ENCODE measurements at regions not wholly inside any gene's neighbourhood (a gene's known extent, or its start where the extent isn't known, plus 50 kb on each side); places are given as distances from the start of the nearest gene placed in this dataset.

- H3K27me3 ChIP-seq = no peaks in the 10 kb centered on the region
- TF ChIP-seq POLR2A (IDR thresholded peaks at IDR 0.05) (no peak), CTCF (IDR thresholded peaks at IDR 0.05) (no peak)
- no peaks in the 10 kb centered on the region for H3K36me3 ChIP-seq
- no peak overlapping the region for H3K4me3 ChIP-seq
- no peaks in the 10 kb centered on the region for H3K9me3 ChIP-seq
- no peak overlapping the region for H3K27ac ChIP-seq
- DNase-seq (ENCODE audit: low spot score in 2 of 2) = no peak
- WGBS = 93% methylated on average over 3 of the region's 3 CpGs
- no peaks in the 10 kb centered on the region for H3K4me1 ChIP-seq
Measured at GRCh38 chr5:63613442-63613841, 348.8 kb downstream of the HTR1A start.

- TF ChIP-seq POLR2AphosphoS5 (IDR thresholded peaks at IDR 0.05) (no peak), POLR2A (IDR thresholded peaks at IDR 0.05) (no peak), CTCF (IDR thresholded peaks at IDR 0.05) (no peak), EP300 (IDR thresholded peaks at IDR 0.05) (no peak)
- DNase-seq (ENCODE audit: low spot score in 2 of 2) = no peak
- H3K4me3 ChIP-seq = no peak overlapping the region
- H3K9me3 ChIP-seq = peaks cover 6% of the 10 kb centered on the region
- H3K4me1 ChIP-seq = no peaks in the 10 kb centered on the region
- no peaks in the 10 kb centered on the region for H3K27me3 ChIP-seq
- no peak overlapping the region for H3K27ac ChIP-seq
- H3K36me3 ChIP-seq = no peaks in the 10 kb centered on the region
- WGBS = 92% methylated on average over 3 of the region's 3 CpGs
Measured at GRCh38 chr5:63603996-63604395, 358.2 kb downstream of the HTR1A start.

- Histone ChIP-seq H3K27me3 (no peaks in the 10 kb centered on the region), H3K4me1 (no peaks in the 10 kb centered on the region), H3K36me3 (no peaks in the 10 kb centered on the region), H3K4me3 (no peak overlapping the region), H3K9me3 (peaks cover 6% of the 10 kb centered on the region), H3K27ac (no peak overlapping the region)
- no peak for DNase-seq (ENCODE audit: low spot score in 2 of 2)
- TF ChIP-seq POLR2A (IDR thresholded peaks at IDR 0.05) = no peak
- TF ChIP-seq EP300 (IDR thresholded peaks at IDR 0.05) = no peak
- TF ChIP-seq CTCF (IDR thresholded peaks at IDR 0.05) = no peak
- TF ChIP-seq POLR2AphosphoS5 (IDR thresholded peaks at IDR 0.05) = no peak
Measured at GRCh38 chr5:63602971-63603370, 359.3 kb downstream of the HTR1A start.

GRCh38 chr5:63596254-63596653 lies 366.0 kb downstream of the HTR1A start:
- H3K27me3 ChIP-seq = no peaks in the 10 kb centered on the region
- H3K4me3 ChIP-seq = no peak overlapping the region
- H3K36me3 ChIP-seq = no peaks in the 10 kb centered on the region
- no peak for DNase-seq (ENCODE audit: low spot score in 2 of 2)
- no peak for TF ChIP-seq EP300 (IDR thresholded peaks at IDR 0.05)
- no peak for TF ChIP-seq CTCF (IDR thresholded peaks at IDR 0.05)
- TF ChIP-seq POLR2A (IDR thresholded peaks at IDR 0.05) = no peak
- TF ChIP-seq POLR2AphosphoS5 (IDR thresholded peaks at IDR 0.05) = no peak
- H3K27ac ChIP-seq = no peak overlapping the region
- H3K4me1 ChIP-seq = no peaks in the 10 kb centered on the region
- H3K9me3 ChIP-seq = peaks cover 10% of the 10 kb centered on the region

- no peak for DNase-seq (ENCODE audit: low spot score in 2 of 2)
- H3K4me3 ChIP-seq = no peak overlapping the region
- no peak for TF ChIP-seq CTCF (IDR thresholded peaks at IDR 0.05)
- TF ChIP-seq POLR2AphosphoS5 (IDR thresholded peaks at IDR 0.05) = no peak
- no peak for TF ChIP-seq EP300 (IDR thresholded peaks at IDR 0.05)
- TF ChIP-seq POLR2A (IDR thresholded peaks at IDR 0.05) = no peak
- no peaks in the 10 kb centered on the region for H3K36me3 ChIP-seq
- no peaks in the 10 kb centered on the region for H3K4me1 ChIP-seq
- no peaks in the 10 kb centered on the region for H3K27me3 ChIP-seq
- H3K27ac ChIP-seq = no peak overlapping the region
- H3K9me3 ChIP-seq = no peaks in the 10 kb centered on the region
Measured at GRCh38 chr5:63573380-63573779, 388.9 kb downstream of the HTR1A start.

All from suprapubic skin (tissue), 4 donors.